GM12801 (cell line): ENCODE measurements at regions not wholly inside any gene's neighbourhood (a gene's known extent, or its start where the extent isn't known, plus 50 kb on each side); places are given as distances from the start of the nearest gene placed in this dataset.

Experiments
- TF ChIP-seq, protein P1 (sequence below): IDR thresholded peaks from one replicate; pipeline ENCODE4 v1.5.1; 2011; ENCODE audit warnings: control low read depth; ENCODE audit not compliant: insufficient read length; ENCODE audit errors: extremely low read depth

DNA sequence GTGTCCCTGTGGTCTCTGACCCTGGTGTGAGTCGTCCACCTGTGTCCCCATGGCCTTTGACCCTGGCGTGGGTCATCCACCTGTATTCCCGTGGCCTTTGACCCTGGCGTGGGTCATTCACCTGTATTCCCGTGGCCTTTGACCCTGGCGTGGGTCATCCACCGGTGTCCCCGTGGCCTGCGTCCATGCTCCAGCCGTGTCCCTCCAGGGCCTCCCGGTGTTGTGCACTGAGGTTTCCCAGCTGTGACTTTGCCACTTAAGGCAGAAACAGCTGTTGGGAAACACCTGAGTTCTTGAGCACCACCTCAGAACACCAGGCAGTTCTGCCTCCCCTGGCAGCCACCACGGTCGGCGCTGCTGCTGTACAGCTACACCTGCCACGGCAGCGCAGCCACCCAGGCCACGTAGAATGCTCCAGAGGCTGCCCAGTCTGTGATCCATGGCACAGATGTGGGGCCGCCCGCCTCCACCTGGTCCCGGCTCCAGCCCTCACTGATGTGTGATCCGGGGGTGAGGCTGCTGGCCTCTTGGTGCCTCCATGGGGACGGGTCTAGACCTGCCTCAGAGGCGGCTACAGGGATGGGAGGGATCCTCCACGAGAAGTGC is 69.1 kb upstream of the GALNT9 start:
- TF ChIP-seq, protein P1, sequence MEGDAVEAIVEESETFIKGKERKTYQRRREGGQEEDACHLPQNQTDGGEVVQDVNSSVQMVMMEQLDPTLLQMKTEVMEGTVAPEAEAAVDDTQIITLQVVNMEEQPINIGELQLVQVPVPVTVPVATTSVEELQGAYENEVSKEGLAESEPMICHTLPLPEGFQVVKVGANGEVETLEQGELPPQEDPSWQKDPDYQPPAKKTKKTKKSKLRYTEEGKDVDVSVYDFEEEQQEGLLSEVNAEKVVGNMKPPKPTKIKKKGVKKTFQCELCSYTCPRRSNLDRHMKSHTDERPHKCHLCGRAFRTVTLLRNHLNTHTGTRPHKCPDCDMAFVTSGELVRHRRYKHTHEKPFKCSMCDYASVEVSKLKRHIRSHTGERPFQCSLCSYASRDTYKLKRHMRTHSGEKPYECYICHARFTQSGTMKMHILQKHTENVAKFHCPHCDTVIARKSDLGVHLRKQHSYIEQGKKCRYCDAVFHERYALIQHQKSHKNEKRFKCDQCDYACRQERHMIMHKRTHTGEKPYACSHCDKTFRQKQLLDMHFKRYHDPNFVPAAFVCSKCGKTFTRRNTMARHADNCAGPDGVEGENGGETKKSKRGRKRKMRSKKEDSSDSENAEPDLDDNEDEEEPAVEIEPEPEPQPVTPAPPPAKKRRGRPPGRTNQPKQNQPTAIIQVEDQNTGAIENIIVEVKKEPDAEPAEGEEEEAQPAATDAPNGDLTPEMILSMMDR = no peak

DNA sequence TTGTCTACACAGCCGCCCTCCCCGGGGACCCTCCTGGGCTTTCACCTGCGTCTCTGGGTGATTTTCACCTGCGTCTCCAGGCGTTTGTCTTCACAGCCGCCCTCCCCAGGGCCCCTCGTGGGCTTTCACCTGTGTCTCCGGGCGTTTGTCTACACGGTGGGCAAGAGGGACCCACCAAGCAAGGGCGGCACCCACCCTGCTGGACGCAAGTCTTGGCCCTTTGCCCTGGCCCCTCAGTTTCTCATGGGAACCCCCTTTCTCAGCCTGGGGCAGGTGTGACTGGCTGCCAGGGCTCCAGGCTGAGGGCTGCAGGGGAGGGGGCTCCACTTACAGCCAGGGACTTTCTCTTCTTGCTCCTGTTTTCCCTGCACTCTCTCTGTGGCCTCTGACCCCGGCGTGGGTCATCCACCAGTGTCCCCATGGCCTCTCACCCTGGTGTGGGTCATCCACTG is 68.6 kb upstream of the GALNT9 start:
- TF ChIP-seq, protein P1 = no peak

DNA sequence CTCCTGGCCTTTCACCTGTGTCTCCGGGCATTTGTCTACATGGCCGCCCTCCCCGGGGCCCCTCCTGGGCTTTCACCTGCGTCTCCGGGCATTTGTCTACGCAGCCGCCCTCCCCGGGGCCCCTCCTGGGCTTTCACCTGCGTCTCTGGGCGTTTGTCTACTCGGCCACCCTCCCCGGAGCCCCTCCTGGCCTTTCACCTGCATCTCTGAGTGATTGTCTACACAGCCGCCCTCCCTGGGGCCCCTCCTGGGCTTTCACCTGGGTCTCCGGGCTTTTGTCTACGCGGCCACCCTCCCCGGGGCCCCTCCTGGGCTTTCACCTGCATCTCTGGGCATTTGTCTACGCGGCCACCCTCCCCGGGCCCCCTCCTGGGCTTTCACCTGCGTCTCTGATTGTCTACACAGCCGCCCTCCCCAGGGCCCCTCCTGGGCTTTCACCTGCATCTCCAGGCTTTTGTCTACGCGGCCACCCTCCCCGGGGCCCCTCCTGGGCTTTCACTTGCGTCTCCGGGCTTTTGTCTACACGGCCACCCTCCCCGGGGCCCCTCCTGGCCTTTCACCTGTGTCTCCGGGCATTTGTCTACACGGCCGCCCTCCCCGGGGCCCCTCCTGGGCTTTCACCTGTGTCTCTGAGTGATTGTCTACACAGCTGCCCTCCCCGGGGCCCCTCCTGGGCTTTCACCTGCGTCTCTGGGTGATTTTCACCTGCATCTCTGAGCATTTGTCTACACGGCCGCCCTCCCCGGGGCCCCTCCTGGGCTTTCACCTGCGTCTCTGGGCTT is 68.0 kb upstream of the GALNT9 start:
- TF ChIP-seq, protein P1 = no peak

DNA sequence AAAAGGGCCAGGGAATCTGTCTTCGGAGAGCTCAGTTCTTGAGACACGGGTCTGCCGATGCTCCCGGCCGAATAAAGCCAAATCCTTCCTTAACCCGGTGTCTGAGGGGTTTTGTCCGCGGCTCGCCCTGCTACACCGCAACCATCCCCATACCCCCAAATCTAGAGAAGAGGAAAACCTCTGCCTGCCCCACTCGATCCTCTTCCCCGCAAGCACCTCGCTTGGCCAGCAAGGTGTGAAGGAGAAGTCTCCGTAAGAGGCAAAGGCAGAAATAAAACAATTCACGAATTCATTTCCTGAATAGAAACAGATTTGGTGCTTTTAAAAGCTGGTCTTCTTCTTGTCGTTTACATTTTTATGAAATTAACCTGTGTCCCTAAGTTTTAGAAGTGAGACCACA is 67.3 kb upstream of the GALNT9 start:
- TF ChIP-seq, protein P1 = no peak

DNA sequence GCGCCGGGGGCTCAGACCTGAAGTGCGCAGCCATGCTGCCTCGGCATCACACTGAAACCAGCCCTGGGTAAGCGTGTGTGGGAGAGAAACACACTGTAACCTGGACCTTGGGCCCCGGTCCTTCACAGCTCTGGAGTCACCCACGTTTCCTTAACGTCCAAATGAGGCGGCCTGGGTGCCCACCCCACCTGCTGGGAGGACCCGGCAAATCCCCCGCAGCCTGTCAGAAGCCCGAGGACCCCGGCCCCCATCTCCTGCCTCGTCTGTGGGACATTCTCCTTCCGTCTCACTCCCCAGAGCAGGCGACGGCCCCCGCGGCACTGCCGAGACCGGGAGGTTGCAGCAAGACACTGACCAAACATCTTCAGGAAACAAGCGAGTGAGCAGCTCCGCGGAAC is 66.5 kb upstream of the GALNT9 start:
- TF ChIP-seq, protein P1 = no peak

DNA sequence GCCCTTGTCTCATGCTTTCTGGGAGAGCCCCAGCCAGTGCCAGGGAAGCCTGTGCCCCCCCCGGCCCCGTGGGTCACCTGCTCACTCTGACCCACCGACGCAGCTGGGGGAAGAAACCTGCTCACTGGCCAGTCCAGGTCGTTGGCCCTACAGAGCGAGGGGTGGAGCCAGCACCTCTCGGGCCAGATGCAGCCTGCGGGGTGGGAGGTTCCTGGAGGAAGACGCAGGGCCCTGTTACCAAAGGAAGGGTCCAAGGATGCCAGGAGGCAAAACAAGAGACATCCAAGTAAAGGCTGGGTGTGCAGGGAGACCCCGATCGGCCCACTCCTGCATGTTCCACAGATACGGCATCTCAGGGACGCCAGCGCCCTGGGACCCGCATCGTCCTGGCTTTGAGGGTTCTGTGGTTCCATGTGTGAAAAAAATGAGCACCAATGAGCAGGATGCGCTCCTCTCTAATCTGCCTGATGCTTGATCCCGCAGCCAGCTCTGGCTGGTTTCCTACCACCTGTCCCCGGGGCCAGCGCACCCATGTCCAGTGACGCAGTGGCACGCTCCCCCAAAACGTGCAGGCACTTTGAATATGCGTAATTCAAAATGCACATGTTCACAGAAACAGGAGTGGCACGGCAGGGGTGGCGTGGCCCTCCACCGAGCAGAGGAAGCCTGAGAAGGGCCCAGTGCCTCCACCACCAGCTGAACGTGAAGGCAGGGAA is 66.0 kb upstream of the GALNT9 start:
- TF ChIP-seq, protein P1 = no peak
